Right lobe of liver (tissue), 4 donors: ENCODE measurements at regions not wholly inside any gene's neighbourhood (a gene's known extent, or its start where the extent isn't known, plus 50 kb on each side); places are given as distances from the start of the nearest gene placed in this dataset.

Source experiments
- POLR2A ChIP-seq: fragments of 450-650 bp; IDR thresholded peaks from one replicate; pipeline ENCODE4 v1.6.1; 2017; ENCODE audit warnings: antibody characterized with exemption, mild to moderate bottlenecking
- TF ChIP-seq, protein P1 (sequence below), 4 donors: fragments of 200-600 bp in 3 of 4; fragments of 450-650 bp in 1 of 4; IDR thresholded peaks; one replicate each; pipeline versions ENCODE4 v1.5.1 to v1.8.0; 2016 to 2022; ENCODE audit warnings: antibody characterized with exemption in 4 of 4, mild to moderate bottlenecking in 2 of 4
- donor health status: DM: no; HTN: no; CAD: no.
- donor health status: DM: no; HTN: no; CAD: no.
- donor health status: DM: no; HTN: yes; CAD: no.

GRCh38 chr11:10926801-10927211 lies 69.0 kb upstream of the ZBED5 start:
- TF ChIP-seq, protein P1, sequence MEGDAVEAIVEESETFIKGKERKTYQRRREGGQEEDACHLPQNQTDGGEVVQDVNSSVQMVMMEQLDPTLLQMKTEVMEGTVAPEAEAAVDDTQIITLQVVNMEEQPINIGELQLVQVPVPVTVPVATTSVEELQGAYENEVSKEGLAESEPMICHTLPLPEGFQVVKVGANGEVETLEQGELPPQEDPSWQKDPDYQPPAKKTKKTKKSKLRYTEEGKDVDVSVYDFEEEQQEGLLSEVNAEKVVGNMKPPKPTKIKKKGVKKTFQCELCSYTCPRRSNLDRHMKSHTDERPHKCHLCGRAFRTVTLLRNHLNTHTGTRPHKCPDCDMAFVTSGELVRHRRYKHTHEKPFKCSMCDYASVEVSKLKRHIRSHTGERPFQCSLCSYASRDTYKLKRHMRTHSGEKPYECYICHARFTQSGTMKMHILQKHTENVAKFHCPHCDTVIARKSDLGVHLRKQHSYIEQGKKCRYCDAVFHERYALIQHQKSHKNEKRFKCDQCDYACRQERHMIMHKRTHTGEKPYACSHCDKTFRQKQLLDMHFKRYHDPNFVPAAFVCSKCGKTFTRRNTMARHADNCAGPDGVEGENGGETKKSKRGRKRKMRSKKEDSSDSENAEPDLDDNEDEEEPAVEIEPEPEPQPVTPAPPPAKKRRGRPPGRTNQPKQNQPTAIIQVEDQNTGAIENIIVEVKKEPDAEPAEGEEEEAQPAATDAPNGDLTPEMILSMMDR (IDR thresholded peaks at IDR 0.05), result no peak
- no peak for TF ChIP-seq POLR2A
